Cardiac muscle cell (in vitro differentiated cells and primary cell): ENCODE measurements at regions not wholly inside any gene's neighbourhood (a gene's known extent, or its start where the extent isn't known, plus 50 kb on each side); places are given as distances from the start of the nearest gene placed in this dataset.

Experiments used
- DNase-seq, 2 donors: peaks; one replicate each; pipeline versions ENCODE4 v3.0.0 to v3.0.0-alpha.2; 2010 to 2017; ENCODE audit warnings: low read depth in 1 of 2, low spot score in 1 of 2
- H3K27ac ChIP-seq: fragments of 200-600 bp; sonication (generic); 2 replicates; pipeline ENCODE4 v1.5.1; 2016
- H3K27me3 ChIP-seq: fragments of 200-600 bp; sonication (generic); 2 replicates; pipeline ENCODE4 v1.6.0; 2016; ENCODE audit warnings: control low read depth
- H3K36me3 ChIP-seq: fragments of 200-600 bp; sonication (generic); 2 replicates; pipeline ENCODE4 v1.5.1; 2016; ENCODE audit warnings: control low read depth
- H3K4me1 ChIP-seq: fragments of 200-600 bp; sonication (generic); 2 replicates; pipeline ENCODE4 v1.8.1; 2017; ENCODE audit warnings: low read depth, mild to moderate bottlenecking, mixed run types
- H3K4me3 ChIP-seq: fragments of 200-600 bp; sonication (generic); 2 replicates; pipeline ENCODE4 v1.5.1; 2016; ENCODE audit warnings: mild to moderate bottlenecking
- H3K9me3 ChIP-seq: fragments of 200-600 bp; sonication (generic); 2 replicates; pipeline ENCODE4 v1.5.1; 2017; ENCODE audit warnings: low read depth, mild to moderate bottlenecking, control low read depth
- CTCF ChIP-seq: IDR thresholded peaks from 2 replicates; pipeline ENCODE4 v1.5.1; 2012; ENCODE audit warnings: low read depth, mild to moderate bottlenecking, low read length

- no peak for DNase-seq
- H3K27ac ChIP-seq = no peak overlapping the region
- H3K27me3 ChIP-seq = no peaks in the 10 kb centered on the region
- no peaks in the 10 kb centered on the region for H3K36me3 ChIP-seq
- H3K4me1 ChIP-seq = peaks cover 5% of the 10 kb centered on the region
- no peak for TF ChIP-seq CTCF
- no peak overlapping the region for H3K4me3 ChIP-seq
- H3K9me3 ChIP-seq = no peaks in the 10 kb centered on the region
Measured at GRCh38 chr1:208409176-208409575, 165.0 kb upstream of the PLXNA2 start.

GRCh38 chr1:208410409-208410808 is 166.2 kb upstream of the PLXNA2 start:
- H3K27me3 ChIP-seq = no peaks in the 10 kb centered on the region
- no peaks in the 10 kb centered on the region for H3K9me3 ChIP-seq
- no peak overlapping the region for H3K4me3 ChIP-seq
- no peak for TF ChIP-seq CTCF
- H3K36me3 ChIP-seq = no peaks in the 10 kb centered on the region
- no peak overlapping the region for H3K27ac ChIP-seq
- H3K4me1 ChIP-seq = peaks cover 5% of the 10 kb centered on the region
- no peak for DNase-seq

GRCh38 chr1:208413006-208413405 is 168.8 kb upstream of the PLXNA2 start:
- no peak for DNase-seq
- TF ChIP-seq CTCF = no peak
- Histone ChIP-seq H3K27ac (no peak overlapping the region), H3K4me1 (peaks cover 5% of the 10 kb centered on the region), H3K36me3 (no peaks in the 10 kb centered on the region), H3K4me3 (no peak overlapping the region), H3K27me3 (no peaks in the 10 kb centered on the region), H3K9me3 (no peaks in the 10 kb centered on the region)

- no peaks in the 10 kb centered on the region for H3K36me3 ChIP-seq
- H3K27me3 ChIP-seq = no peaks in the 10 kb centered on the region
- H3K4me3 ChIP-seq = no peak overlapping the region
- no peak for TF ChIP-seq CTCF
- DNase-seq = no peak
- peaks cover 19% of the 10 kb centered on the region for H3K4me1 ChIP-seq
- no peak overlapping the region for H3K27ac ChIP-seq
- H3K9me3 ChIP-seq = no peaks in the 10 kb centered on the region
Measured at GRCh38 chr1:208418667-208419066, 174.5 kb upstream of the PLXNA2 start.

GRCh38 chr1:208419746-208420420 is 175.7 kb upstream of the PLXNA2 start:
- H3K27me3 ChIP-seq = no peaks in the 10 kb centered on the region
- no peak for TF ChIP-seq CTCF
- no peak overlapping the region for H3K27ac ChIP-seq
- H3K9me3 ChIP-seq = no peaks in the 10 kb centered on the region
- no peak for DNase-seq
- no peaks in the 10 kb centered on the region for H3K36me3 ChIP-seq
- no peak overlapping the region for H3K4me3 ChIP-seq
- peaks cover 19% of the 10 kb centered on the region for H3K4me1 ChIP-seq
